ENCODE measurements at regions not wholly inside any gene's neighbourhood (a gene's known extent, or its start where the extent isn't known, plus 50 kb on each side); places are given as distances from the start of the nearest gene placed in this dataset.
"Not testable (repeated sequence)": the region's sequence is repeated elsewhere in the genome, so short reads cannot be mapped to it uniquely, and the experiment has no call there.

DNA sequence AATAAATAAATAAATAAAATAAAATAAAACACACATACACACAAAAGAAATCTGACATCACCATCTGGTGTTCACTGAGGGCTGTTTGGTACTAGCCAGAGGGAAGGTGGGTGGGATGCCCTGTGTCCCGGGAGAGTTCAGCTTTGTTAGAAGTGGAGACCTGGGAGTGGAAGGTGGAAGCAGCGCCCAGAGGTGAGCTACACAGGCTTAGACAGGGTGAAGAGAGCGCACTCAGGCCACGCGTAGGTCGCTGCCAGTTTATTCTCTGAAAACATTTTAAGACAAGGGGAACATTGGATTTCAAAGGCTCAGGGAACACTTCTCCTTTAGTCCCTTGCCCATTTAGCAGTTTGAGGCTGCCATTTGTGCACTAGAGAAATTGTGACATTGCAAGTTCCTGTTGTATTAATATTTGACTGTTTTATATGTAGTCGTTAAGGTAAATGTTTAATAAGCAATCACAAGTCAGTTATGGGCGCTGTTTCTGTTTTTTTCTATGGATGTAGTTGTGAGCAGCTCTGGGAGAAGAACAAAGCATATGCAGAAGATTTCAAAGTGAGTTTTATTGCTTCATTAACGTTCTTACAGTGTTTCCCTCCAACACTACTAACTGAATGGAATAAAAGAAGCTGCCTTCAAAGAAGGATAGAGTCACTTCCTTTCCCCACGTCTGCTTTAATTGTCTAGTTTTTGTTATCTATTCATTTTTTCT, 405.5 kb upstream of the NR3C2 start:
- no peak for DNase-seq (ENCODE audit: extremely low read depth in 1 of 11, low read depth in 9 of 11, low spot score in 4 of 11)

DNA sequence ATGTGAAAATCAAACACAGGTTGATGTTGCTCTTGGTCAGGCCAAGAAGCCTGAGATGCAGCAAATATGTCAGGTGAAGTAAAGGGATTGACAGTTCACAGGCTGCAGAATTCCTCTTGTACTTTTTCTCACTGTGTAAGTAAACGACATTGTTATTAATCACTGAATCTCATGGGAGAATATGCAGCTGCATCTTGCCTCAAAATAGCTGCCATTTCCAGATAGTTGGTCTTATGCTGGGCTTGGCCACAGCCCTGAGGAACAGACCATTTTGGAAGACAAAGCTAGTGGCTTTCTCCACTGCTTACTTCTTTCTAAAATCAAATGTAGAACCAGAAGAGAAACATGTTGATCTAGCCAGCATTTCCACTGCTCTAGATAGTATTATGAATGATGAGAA, 403.4 kb upstream of the NR3C2 start:
- DNase-seq (ENCODE audit: extremely low read depth in 1 of 11, low read depth in 9 of 11, low spot score in 4 of 11) = no peak

DNA sequence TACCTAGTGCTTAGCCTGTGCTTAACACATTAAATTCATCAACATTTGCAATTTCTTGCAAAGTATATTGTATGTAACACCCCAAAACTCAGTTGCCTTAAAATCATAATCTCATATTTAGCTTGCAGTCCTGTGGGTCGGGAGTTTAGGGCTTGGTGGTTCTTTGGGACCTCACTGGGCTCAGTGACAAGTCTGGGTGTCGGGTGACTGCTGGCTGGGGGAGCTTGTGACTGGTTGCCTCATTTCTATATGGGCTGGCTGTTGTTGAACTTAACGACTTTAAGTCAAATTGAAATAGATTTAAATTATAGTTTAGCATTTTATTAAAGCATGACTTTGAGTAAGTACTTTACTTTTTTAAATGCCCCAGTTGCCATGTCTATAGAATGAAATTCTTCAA, 401.4 kb upstream of the NR3C2 start:
- no peak for DNase-seq (ENCODE audit: extremely low read depth in 1 of 11, low read depth in 9 of 11, low spot score in 4 of 11)

DNA sequence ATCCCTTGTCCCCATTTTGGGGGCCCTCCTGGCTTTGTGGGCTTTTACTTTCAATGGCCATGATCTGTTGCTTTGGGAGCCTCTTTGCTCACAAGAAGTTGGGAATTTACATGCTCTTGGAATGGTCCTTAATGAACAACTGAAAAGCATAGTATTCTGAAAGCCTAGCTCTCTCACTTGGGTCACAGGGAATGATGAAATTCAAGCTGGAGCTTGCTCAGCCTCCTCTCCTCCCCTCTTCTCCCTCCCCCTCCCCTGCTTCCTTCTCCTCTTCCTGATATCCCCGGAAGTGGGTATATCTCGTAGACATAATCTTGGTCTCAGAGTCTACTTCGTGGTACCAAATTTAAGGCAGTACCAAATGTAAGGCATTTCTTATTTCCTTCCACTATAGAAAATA, 400.6 kb upstream of the NR3C2 start:
- no peak for DNase-seq (ENCODE audit: extremely low read depth in 1 of 11, low read depth in 9 of 11, low spot score in 4 of 11)

DNA sequence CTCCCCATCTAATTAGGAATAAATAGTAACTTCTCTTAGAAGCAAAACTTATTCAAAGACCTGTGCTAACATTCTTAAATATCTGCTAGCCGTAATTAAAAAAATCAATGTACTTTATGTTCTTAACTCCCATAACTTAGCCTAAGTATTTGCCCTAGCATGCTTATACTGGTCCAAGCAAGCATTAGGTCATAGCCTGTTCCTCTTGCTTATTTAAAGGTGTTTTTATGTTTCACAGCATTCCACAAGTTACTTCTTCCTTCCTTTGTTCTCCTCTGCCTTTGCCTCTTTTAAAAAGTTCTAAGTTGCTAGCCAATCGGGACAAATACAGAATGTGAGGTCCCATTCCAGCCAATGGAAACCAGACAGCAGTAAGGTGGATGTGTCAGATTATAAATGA, 395.4 kb upstream of the NR3C2 start:
- not testable (repeated sequence) for DNase-seq (ENCODE audit: extremely low read depth in 1 of 11, low read depth in 9 of 11, low spot score in 4 of 11)

DNA sequence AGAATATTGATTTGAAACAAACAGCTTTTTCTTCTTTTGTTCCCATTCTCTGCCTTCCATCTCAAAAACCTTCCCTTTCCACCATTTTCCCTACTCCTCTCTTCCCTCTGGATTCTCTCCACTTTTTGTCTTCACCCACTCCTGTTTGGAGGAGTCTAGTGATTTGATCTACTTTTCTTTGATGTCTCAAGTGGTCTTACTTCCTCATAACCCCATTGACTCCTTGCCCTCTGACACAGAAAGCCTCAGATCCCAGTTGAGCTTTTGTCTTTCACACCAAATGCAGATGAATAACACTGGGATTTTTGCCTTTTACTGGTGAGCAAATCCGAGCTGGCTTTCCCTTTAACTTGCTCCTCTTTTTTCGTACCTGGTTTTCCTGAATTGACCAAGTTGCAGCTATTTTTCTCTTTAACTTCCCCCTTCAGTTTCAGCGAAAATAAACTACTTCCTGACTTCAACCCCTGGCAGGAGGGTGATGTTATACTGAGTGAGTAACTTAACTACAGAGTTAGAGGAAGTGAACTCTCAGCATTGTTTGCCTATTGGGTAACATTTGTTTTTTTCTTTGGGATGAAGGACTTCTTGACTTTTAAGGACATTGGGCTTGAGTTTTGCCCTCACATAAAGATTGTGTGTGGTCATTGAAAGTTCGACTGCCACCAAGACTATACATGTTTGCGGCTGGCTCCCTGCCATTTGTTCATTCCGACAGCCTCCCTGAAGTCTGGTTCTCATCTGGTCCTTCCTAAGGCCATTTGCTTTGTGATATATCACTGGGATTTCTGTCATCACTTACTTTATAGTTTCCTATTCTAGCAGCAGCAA, 392.8 kb upstream of the NR3C2 start:
- peak; percentile 51 to 74 (median 67) for DNase-seq (ENCODE audit: extremely low read depth in 1 of 11, low read depth in 9 of 11, low spot score in 4 of 11)

DNA sequence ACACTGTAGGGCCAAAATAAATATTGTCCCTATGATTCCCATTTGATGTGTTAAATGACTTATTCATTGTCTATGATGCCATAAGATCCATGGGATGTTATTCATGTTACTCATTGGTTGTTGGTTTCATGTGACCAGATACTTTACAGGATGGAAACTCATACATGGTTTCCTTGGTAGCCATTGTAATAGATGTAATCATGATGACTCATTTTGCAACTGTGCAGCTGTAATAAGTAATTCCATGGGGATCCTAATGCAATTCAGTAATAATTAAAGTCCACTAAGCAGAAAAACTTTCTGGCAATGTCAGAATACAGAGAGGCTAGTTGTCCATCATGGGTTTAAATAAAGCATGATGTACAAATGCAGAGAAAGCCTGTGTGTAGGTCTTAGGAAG, 389.7 kb upstream of the NR3C2 start:
- no peak for DNase-seq (ENCODE audit: extremely low read depth in 1 of 11, low read depth in 9 of 11, low spot score in 4 of 11)

DNA sequence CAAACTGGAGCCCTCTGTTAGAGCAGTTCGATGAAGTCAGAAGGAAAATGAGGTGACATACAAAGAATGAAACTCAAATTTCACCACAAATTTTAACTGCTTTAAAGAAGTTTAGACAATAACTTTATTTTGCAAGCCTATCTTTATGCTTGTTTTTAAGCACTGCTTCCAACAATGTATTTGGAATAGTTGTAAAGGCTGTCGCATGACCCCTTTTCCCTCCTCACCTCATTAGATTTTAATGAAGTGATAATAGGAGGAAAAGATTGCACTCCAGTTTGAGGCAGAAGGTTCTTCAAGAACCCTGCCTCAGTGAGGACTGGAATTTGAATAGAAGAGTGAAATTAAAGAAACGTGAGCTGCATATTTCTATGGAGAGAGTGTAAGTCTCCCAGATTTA, 386.1 kb upstream of the NR3C2 start:
- no peak for DNase-seq (ENCODE audit: extremely low read depth in 1 of 11, low read depth in 9 of 11, low spot score in 4 of 11)

DNA sequence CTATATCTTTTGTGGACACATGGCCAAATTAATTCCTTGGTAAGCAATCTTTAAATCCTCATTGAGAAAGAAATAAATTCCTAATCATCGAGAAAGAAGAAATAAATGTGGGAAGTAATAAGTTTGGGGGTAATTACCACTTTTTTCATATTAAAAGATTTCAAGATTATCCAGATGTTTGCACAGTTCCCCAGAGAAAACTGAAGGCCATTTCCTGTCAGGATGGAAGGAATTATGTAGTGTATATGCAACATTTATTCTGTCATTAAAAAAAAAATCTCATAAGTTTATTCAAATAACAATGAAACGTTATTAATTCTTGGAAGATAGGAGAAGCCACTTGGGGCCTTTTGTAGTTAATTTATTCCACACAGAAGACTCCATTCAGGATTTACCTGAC, 385.6 kb upstream of the NR3C2 start:
- DNase-seq (ENCODE audit: extremely low read depth in 1 of 11, low read depth in 9 of 11, low spot score in 4 of 11) = no peak

DNA sequence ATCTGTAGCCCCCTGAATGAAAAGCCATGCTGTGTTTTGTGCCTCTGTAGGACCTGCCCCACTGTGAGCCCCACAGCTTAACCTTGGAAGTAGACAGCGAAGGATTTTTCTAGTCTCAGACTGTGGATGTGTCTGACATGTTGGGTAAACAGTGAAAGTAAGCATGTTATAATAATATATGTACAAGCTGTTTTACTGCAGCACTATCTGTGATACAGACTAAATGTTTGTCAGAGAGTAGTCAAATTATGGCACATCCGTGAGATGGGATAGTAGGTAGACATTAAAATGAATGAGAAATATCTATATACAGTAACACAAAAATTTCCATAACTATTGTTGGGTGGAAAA, 381.2 kb upstream of the NR3C2 start:
- DNase-seq (ENCODE audit: extremely low read depth in 1 of 11, low read depth in 9 of 11, low spot score in 4 of 11) = no peak

DNA sequence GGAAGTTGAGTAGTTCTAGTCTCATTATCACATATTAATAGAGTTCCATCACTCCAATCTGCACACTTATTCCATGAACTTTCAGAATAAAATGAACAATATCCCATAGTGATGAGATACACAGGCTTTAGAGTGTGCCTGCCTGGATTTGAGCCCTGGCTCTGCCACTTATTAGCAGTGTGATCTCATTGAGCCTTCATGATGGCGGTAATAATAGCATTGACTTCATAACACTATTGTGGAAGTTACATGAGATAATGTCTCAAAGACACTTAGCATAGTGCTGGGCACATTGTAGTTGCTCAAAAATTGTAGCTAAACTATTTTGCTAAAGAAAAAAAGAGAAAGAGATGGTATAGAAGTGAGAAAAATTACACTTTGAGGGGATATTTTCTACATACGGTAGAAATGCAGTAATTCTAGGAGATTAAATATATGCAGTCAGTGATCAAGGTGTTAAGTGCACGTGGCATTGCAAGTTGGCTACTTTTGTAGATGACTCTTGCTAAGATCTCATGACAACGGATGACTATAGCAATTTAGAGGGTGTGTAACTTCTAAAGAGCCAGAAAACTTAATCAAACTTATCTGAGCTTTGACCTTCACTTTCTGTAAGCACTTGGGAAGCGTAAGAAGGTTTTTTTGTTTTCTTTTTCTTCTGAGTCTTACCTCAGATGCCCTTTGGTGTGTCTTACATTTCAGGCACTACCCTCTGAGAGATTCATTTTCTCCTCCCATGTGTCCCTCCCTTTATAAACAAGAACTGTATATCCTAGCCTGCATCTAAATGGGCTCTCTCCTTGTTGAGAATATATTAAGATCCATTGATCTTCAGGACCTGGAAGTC, 380.6 kb upstream of the NR3C2 start:
- no peak for DNase-seq (ENCODE audit: extremely low read depth in 1 of 11, low read depth in 9 of 11, low spot score in 4 of 11)

DNA sequence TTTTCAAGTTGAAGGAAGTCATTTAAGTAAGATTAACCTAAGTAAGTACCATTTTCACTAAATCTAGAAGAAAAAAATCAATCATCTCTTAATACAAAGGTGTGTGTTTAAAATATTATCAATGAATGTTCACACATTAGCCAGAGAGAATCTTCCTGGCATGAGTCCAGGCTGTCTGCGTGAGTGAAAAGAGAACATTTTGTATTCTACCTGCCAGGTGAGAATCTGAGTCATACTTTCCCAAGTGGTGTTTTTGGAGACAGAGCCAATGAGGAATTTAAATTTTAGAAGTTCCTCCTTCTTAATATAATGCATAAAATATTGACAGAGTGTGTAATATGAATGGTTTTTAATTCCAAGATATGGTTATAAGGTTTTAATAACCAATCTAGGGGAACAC, 371.8 kb upstream of the NR3C2 start:
- DNase-seq (ENCODE audit: extremely low read depth in 1 of 11, low read depth in 9 of 11, low spot score in 4 of 11) = no peak

DNA sequence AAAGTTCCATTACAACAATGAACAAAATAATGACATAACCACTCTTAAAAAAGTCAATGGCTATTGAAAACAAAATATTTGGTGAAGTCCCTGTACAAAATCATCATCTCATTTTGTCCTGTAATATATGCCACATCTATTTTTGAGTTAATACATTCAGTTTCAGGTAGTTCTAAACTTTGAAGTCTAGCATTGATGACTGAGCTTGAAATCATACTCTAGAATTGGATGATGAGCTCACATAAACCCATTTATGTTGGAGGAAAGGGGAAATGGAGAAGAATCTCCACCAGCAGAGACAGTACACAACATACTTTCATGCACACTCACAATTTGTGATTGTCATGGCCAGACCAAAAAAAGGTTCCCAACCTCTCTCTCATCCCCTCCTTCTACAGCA, 371.1 kb upstream of the NR3C2 start:
- no peak for DNase-seq (ENCODE audit: extremely low read depth in 1 of 11, low read depth in 9 of 11, low spot score in 4 of 11)

DNA sequence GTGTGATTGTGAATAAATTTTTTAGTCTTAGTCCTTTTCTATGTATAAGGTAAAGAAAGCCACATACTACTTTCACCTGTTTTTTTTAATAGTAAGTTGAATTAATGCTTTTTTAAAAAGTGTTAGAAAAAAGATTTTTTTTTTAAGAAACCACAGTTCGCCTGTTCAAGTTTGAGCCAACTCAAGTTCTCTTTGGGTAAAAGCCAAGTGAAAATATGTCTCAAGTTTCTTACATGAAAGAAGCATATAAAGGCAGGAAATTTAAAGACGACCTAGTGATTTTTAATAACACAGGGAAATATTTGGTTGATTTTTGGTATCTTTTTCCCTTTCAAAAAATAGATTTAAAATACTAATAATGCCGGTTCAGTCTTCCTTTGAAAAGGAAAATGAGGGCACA, 369.9 kb upstream of the NR3C2 start:
- no peak for DNase-seq (ENCODE audit: extremely low read depth in 1 of 11, low read depth in 9 of 11, low spot score in 4 of 11)

DNA sequence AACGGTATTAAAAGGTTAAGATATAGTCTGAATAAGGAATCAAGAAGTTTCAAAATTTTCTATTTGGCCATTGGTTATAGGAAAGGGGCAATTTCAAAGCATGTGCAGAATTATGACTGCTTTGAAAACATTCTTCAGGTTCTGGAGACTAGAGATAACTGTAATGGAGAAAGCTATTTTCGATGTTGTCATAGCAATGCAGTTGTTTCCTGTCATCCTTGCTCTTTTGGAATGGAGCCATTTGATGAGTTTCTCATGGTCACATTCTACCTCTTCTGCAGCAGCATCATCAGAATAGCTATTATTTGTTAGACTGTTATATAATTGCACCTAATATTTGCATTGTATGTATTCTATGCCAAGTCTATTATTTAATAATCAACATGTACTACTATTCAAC, 368.2 kb upstream of the NR3C2 start:
- DNase-seq (ENCODE audit: extremely low read depth in 1 of 11, low read depth in 9 of 11, low spot score in 4 of 11) = no peak

DNA sequence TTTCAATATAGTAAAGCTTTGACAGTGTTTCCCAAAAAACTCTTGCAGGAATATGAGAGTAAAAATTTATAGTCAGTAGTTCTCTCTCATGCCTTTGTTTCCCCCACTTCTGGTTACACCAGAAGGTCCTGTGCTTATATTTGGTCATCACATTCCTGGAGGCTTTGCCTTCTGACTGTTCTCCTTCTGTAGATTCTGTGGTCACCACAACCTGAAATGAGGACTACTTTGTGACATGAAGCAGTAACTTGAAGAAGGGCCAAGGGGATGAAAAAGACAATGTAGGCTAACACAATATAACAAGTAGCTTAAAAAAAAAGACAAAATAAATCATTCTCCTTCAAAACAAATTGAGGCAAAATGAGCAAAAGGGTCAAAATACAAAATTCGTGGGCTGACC, 366.2 kb upstream of the NR3C2 start:
- DNase-seq (ENCODE audit: extremely low read depth in 1 of 11, low read depth in 9 of 11, low spot score in 4 of 11) = no peak

DNA sequence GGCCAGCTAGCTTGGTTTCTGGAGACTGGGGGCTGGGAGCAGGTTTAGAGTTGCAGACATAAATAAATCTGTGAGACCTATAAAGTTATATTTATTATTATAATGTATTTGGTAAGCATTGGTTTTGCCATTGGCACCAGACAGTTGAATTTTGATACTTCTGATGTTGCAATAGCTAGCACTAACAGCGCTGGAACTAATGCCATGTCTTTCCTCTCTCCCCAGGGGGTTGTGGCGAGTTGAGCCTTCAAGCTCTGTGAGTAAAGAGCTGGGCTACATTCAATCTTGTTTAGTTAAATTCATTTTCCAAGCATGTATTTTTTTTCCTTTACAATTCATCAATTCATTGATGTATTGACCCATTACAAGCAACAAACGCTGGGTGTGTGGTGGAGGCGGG, 358.7 kb upstream of the NR3C2 start:
- DNase-seq (ENCODE audit: extremely low read depth in 1 of 11, low read depth in 9 of 11, low spot score in 4 of 11) = no peak

DNA sequence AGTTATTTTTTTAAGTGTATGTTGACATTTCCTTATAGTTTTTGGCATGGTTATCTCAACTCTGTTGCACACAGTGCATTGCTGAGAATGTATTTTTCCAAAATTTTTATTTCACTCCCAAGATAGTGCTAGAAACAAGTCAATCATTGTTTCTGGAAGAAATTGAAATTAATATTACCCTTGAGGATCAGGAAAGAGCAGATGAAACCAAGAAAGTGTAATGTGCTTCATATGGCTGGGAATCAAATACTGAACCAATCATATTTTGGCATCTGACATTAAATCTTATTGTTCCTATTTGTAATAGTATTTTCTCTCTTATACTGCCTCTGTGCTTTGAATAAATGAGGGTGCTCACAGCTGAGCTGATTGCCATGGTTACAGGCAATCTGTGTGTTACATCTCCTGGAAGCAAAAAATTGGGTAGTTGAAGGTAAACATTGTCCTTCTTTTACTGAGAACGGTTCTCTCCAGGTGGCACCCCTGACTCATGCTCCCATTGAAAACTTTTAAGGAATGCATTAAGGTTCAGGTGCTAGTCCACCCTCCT, 358.2 kb upstream of the NR3C2 start:
- no peak for DNase-seq (ENCODE audit: extremely low read depth in 1 of 11, low read depth in 9 of 11, low spot score in 4 of 11)

DNA sequence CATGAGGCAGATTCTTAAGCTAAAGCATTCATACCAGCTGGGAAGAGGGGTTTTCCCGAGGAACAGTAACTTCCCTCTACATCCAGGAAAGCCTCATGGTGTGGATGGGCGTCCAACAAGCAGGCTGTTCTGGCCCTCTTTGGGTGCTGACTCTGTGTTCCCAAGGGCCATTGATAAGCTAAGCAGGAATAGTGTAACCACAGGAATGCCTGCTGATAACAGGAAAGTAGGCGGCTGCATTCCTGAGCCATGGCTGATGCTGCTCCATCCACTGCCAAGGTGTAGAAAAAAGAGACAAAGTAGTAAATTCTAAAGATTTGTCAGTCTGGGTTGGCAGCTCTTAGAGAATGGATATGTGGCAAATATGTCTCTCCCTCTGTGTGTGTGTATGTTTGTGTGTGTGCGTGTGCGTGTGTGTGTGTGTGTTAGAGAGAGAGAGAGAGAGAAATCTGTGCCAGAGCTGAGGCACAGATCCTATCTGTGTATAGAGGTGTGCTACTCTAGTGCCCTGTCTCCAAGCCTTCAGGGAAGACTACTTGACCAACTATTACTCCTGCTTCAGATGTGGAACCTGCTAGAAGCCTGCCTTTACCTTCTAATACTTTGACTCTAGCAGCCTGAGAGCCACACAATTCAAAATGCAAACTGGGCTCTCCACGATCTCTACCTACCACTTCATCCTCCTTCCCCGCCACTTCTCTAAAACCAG, 353.1 kb upstream of the NR3C2 start:
- DNase-seq (ENCODE audit: extremely low read depth in 1 of 11, low read depth in 9 of 11, low spot score in 4 of 11) = no peak
